NCI-H2227 treated with DMSO at 0.1 percent for 48 hours (cell line): ENCODE measurements at regions not wholly inside any gene's neighbourhood (a gene's known extent, or its start where the extent isn't known, plus 50 kb on each side); places are given as distances from the start of the nearest gene placed in this dataset.
"Not testable (repeated sequence)": the region's sequence is repeated elsewhere in the genome, so short reads cannot be mapped to it uniquely, and the experiment has no call there.

Source experiments
- DNase-seq: peaks from one replicate; lab custom pipeline; 2025; lab: John Stamatoyannopoulos, UW

DNA sequence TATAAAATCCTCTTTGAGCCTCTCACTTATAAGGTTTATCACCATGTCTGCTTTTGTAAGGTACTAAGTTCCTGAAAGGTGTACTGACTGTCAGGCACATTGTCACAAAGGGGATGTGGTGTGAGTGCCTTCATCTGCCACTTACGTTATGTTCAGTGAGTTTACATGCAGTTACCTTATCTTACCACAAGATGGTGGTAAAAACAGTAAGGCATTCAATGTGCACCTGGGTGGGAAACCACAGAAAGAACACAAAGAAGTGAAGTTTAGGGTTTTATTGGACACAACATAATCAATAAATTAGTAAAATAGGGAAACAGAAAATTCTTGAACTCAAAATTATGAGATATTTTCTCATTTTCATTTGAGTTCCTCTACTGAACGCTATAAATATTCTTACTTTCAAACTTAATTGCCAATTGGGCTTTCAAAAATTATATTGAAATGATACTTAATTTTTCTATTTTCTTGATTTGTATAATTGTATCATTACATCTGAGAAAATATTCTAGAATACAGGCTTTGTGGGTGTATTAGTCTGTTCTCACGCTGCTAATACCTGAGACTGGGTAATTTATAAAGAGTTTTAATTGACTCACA, 650.8 kb downstream of the PCDH7 start:
- peak; percentile 25 for DNase-seq

DNA sequence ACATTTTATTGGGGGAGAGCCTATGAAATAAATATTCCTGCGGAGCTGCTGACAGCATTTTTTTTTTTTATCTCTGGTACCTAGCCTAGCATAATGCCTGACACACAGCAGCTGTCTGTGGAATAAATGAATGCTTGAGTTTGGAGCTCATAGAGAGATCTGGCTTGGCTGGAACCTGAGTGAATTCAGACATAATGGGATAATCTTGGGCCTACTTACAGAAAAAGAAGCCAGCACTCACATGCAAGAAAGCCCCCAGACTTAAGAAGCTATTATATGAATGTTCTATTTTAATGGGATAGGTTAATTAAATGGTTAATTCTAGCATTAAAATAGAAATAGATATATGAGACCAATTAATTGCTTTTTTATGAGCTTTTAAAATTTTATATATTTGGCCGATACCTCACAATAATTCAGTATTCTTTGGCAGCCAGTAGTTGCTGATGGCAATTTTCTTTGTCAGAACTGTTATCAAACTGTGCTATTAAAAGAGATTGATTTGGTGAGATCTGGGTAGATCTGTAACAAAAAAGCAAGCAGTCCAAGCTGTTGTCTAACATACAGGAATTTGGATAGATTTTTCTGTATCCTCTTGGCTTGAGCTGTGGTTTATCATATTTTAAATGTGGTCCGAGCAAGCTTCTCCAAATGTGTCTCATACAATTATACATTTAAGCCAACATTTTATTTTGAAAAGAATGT, 654.2 kb downstream of the PCDH7 start:
- DNase-seq, result no peak

DNA sequence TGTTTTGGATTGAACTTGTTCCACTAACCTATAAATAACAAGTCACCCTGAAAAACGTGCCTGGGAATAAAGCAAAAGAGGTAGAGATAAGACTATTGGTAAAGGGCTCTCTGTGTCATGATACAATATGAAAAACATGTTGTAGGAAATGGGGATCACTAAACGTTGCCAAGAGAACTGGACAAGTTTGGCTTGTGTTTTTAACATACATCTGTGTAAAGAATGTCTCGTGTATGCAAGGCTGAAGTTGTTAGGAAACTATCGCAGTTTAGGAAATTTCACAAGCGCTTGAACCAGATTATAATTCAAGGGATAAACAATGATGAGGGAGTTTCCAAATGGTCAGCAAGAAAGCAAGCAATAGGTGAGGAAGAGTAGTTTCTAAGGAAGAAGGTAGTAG, 655.8 kb downstream of the PCDH7 start:
- DNase-seq, result no peak

GRCh38 chr4:31379364-31379763, 659.2 kb downstream of the PCDH7 start:
- DNase-seq, result no peak

GRCh38 chr4:31383767-31384166, 663.6 kb downstream of the PCDH7 start:
- DNase-seq, result no peak

DNA sequence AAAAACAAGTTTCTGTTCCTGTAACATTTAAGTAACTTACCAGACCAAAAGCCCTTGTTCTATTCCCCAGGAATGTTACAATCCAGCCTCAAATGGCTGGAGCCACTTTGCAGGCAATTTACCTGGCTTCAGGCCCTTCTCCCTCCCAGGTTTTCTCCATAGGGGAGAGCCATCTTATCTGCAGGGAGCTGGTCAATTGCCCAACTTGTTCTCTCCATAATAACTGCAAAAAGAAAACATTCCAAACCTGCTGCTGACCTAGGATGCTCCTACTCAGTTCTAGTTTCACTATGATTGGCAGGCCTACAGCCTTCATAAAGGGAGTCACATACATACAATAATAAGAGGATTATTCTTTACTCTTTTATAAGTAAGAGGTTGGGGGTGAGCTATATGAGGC, 670.7 kb downstream of the PCDH7 start:
- peak; percentile 36 for DNase-seq

GRCh38 chr4:31391976-31392375, 671.8 kb downstream of the PCDH7 start:
- DNase-seq, result no peak

- no peak for DNase-seq
Observed at GRCh38 chr4:31392923-31393322, 672.8 kb downstream of the PCDH7 start.

- no peak for DNase-seq
Observed at GRCh38 chr4:31408121-31408520, 688.0 kb downstream of the PCDH7 start.

- DNase-seq, result peak; percentile 41
Observed at GRCh38 chr4:31411565-31411964, 691.4 kb downstream of the PCDH7 start.

DNA sequence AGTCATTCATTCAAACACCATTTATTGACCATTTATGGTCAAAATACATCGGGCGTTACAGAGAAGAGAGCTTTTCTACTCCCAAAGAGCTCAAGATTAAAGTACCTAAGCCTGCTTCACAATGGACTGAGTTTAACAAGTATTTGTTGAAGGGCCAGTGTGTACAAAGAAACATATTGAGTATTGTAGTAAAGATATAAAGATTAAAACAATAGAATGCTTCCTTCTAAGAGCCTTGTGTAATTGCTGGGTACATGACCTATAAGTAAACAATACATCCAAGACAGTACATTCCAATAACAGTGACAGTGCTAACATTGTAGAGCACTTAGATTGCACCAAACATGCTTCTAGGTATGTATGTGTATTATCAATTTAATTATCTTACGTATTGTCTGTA, 695.5 kb downstream of the PCDH7 start:
- no peak for DNase-seq

GRCh38 chr4:31416498-31416897, 696.3 kb downstream of the PCDH7 start:
- DNase-seq, result no peak

DNA sequence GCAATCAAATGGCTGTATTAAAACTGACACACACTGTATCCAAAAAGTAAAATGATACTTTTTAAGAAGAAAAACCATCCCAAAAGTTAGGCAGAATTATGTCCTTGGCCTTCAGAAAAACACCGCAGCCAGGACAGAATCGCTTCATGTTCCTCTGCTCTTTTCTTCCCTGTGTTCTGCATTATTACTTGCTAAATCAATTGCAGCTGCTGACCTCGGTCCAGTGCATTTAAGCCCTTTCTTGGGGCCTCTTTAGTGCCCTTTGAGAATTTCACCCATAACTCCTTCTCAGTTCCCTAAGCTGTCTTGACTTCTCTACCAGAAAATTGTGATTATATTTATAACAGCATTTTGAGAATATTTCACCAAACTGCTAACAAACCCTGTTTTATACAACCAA, 696.9 kb downstream of the PCDH7 start:
- DNase-seq, result no peak

GRCh38 chr4:31422006-31422405, 701.8 kb downstream of the PCDH7 start:
- no peak for DNase-seq

GRCh38 chr4:31427691-31428090, 707.5 kb downstream of the PCDH7 start:
- DNase-seq, result no peak

DNA sequence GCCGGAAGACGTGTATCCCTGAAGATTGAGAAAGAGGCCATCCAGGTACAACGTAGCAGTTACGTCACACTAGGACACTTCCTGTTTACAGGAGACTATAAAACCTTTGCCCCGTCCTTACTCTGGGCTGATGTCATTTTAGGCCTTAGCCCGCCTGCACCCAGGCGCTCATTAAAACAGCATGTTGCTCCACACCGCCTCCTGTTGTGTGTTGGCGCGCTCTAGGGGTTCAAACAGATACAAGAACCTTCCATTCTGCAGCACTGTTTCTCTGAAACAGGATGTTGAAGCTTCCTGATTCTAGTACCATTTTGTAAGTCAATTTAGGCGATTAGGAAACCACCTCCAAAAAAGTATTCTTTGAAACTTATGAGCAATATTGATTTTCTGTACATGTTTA, 722.1 kb downstream of the PCDH7 start:
- DNase-seq, result no peak

DNA sequence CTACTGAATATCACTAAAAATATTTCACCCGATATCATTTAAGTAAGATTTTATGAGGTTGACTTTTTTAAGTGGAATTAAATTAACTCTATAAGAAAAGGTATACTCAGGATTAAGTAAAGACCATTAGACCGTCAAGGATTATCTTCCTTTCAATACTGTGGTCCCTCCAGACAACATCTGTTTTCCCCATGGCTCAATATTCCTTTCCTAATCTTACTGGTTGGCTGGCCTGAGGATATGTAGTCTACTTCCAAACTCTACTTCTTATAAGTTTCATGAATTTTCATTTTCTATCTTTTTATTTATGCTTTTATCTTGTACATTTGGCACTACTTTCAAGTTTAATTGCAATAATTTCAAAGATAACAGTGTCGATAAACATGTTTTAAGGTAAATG, 725.4 kb downstream of the PCDH7 start:
- DNase-seq, result no peak

DNA sequence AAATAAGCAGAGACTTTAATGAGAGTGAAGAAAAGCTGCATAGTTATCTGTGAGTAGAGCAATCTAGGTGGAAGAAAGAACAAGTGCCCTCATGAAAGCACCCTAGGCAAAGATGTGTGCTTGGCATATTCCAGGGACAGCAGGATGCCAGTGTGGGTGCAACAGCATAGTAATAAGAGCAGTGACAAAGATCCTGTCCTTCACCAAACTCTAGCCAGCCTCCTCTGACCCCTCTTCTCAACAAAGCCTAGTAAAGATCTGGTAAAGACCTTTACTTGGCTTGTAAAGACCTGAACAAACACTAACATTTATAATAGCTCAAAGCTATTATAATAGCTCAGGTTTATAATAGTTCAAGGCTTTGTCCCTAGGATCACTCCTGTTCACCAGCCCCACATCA, 735.4 kb downstream of the PCDH7 start:
- DNase-seq, result no peak

GRCh38 chr4:31458813-31459212, 738.6 kb downstream of the PCDH7 start:
- DNase-seq, result no peak

DNA sequence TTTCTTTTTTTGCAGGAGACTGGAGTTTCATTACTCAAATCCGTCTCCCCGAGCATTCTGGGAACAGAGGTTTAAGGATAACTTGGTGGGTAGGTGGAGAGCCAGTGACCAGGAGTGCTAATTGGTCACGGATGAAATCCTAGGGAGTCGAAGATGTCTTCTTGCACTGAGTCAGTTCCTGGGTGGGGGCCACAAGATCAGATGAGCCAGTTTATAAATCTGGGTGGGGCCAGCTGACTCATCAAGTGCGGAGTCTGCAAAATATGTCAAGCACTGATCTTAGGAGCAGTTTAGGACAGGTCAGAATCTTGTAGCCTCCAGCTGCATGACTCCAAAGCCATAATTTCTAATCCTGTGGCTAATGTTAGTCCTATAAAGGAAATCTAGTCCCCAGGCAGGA, 741.3 kb downstream of the PCDH7 start:
- DNase-seq, result no peak

GRCh38 chr4:31467781-31468180, 747.6 kb downstream of the PCDH7 start:
- DNase-seq, result no peak

DNA sequence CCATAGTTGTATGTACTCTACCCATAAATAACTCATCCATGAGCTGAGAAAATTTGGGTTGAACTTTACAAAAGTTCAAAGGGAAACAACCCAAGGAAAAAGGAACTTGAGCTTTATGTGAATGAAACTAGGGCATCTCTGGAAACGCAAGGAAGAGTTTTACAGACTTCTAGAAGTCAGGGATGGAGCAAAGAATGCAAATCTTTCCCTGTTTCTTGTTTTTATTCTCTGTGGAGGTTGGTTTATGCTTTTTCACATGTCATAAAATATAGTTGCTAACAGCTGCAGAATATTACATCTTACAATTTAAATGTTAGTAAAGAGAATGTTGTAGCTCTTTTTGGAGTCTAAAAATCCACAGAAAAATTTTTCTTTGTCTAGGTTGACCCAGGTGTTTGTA, 754.1 kb downstream of the PCDH7 start:
- DNase-seq, result no peak

- no peak for DNase-seq
Observed at GRCh38 chr4:31482691-31483090, 762.5 kb downstream of the PCDH7 start.

DNA sequence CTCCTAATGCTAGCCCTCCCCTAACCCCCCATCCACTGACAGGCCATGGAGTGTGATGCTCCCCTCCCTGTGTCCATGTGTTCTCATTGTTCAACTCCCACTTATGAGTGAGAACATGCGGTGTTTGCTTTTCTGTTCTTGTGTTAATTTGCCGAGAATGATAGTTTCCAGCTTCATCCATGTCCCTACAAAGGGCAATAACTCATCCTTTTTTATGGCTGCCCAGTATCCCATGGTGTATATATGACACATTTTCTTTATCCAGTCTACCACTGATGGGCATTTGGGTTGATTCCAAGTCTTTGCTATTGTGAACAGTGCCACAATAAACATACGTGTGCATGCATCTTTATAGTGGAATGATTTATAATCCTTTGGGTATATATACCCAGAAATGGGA, 779.0 kb downstream of the PCDH7 start:
- not testable (repeated sequence) for DNase-seq
